ENCODE measurements at regions not wholly inside any gene's neighbourhood (a gene's known extent, or its start where the extent isn't known, plus 50 kb on each side); places are given as distances from the start of the nearest gene placed in this dataset.

DNA sequence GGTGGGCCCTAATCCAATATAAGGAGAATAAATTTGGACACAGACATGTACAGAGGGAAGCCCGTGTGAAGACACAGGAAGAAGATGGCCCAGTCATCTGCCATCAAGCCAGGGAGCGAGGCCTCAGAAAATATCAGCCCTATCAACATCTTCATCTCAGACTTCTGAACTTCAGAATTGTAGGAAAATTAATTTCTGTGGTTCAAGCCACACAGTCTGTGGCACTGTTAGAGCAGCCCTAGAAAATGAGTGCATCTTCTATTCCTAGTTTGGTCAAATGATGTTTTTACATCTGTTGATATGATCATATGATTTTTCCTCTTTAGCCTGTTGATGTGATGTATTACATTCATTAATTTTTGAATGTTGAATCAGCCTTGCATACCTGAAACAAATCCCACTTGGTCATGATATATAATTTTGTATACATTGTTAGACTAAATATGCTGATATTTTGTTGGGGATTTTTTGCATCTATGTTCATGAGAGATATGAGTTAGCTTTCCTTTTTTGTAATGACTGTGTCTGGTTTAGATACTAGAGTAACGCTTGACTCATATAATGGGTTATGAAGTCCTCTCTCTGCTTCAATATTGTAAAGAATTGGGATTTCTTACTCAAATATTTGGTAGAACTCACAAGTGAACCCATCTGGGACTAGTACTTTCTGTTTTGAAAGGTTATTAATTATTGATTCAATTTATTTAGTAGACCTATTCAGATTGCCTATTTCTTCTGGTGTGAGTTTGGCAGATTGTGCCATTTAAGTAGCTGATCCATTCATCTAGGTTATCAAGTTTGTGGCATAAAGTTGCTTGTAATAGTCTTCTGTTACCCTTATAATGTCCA, 451.4 kb downstream of the EIPR1 start:
- Histone ChIP-seq H3K4ac (ENCODE audit: low read depth in 1 of 2, low read length in 2 of 2) (no peak overlapping the region), H3K23ac (ENCODE audit: low read length in 2 of 2) (no peak overlapping the region), H3K79me1 (replicated peaks; ENCODE audit: low read length, poor library complexity, severe bottlenecking) (no peaks in the 10 kb centered on the region), H4K8ac (ENCODE audit: low read length) (no peak overlapping the region), H2BK12ac (ENCODE audit: low read length in 2 of 2) (no peak overlapping the region), H3K4me1 (ENCODE audit: control insufficient read depth, insufficient read depth, low read depth, low read length) (no peaks in the 10 kb centered on the region), H2AK5ac (ENCODE audit: low read length, severe bottlenecking) (no peak overlapping the region), H3K36me3 (ENCODE audit: control insufficient read depth in 1 of 2, insufficient read depth in 2 of 2, low read depth in 1 of 2, low read length in 2 of 2) (no peaks in the 10 kb centered on the region), H3K9ac (ENCODE audit: low read length) (no peak overlapping the region), H2BK15ac (ENCODE audit: low read depth, poor library complexity, severe bottlenecking) (no peak overlapping the region), H3K27ac (ENCODE audit: low read length, poor library complexity, severe bottlenecking) (no peak overlapping the region), H3K9me3 (ENCODE audit: control insufficient read depth, low read length) (peaks cover 12% of the 10 kb centered on the region), H3K4me3 (ENCODE audit: insufficient read depth in 1 of 2, low read depth in 1 of 2, low read length in 2 of 2) (no peak overlapping the region), H3K18ac (ENCODE audit: low read depth in 1 of 2, low read length in 2 of 2) (no peak overlapping the region), H2AFZ (ENCODE audit: low read depth, low read length) (no peak overlapping the region), H3K14ac (ENCODE audit: low read length in 2 of 2) (no peak overlapping the region), H4K91ac (ENCODE audit: low read length) (no peak overlapping the region), H2BK120ac (ENCODE audit: low read depth, low read length) (no peak overlapping the region), H3K27me3 (ENCODE audit: control insufficient read depth in 1 of 2, insufficient read depth in 1 of 2, low read length in 2 of 2) (no peaks in the 10 kb centered on the region), H3K4me2 (ENCODE audit: low read length, poor library complexity, severe bottlenecking) (no peak overlapping the region), H2BK5ac (ENCODE audit: low read depth, low read length, poor library complexity, severe bottlenecking) (no peak overlapping the region)
- WGBS: 71% methylated on average over 2 of the region's 3 CpGs
- DNase-seq: no peak

DNA sequence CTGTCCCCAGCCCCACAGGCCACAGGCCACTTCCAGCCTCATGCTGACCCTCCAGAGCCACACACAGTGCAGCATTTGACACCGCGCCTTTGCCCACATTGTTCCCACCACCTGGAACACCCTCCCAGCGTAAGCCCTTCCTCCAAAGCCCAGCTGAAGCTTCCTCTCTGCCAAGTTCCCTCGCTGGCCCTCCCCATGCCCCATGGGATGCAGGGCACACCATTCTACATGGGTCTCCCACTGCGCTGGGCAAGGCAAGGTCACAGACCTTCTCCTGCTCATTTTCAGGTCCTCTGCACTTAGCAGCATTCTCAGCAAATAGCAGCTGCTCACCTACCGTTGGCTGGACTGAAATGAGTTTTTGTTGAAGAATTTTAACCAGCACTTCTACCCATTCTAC, 455.5 kb downstream of the EIPR1 start:
- Histone ChIP-seq H2AFZ (ENCODE audit: low read depth, low read length) (no peak overlapping the region), H3K27me3 (ENCODE audit: control insufficient read depth in 1 of 2, insufficient read depth in 1 of 2, low read length in 2 of 2) (no peaks in the 10 kb centered on the region), H2BK12ac (ENCODE audit: low read length in 2 of 2) (no peak overlapping the region), H3K4me3 (ENCODE audit: insufficient read depth in 1 of 2, low read depth in 1 of 2, low read length in 2 of 2) (no peak overlapping the region), H3K14ac (ENCODE audit: low read length in 2 of 2) (no peak overlapping the region), H2BK120ac (ENCODE audit: low read depth, low read length) (no peak overlapping the region), H3K4me2 (ENCODE audit: low read length, poor library complexity, severe bottlenecking) (no peak overlapping the region), H3K18ac (ENCODE audit: low read depth in 1 of 2, low read length in 2 of 2) (no peak overlapping the region), H3K27ac (ENCODE audit: low read length, poor library complexity, severe bottlenecking) (no peak overlapping the region), H2AK5ac (ENCODE audit: low read length, severe bottlenecking) (no peak overlapping the region), H2BK5ac (ENCODE audit: low read depth, low read length, poor library complexity, severe bottlenecking) (no peak overlapping the region), H3K4ac (ENCODE audit: low read depth in 1 of 2, low read length in 2 of 2) (no peak overlapping the region), H3K9ac (ENCODE audit: low read length) (no peak overlapping the region), H2BK15ac (ENCODE audit: low read depth, poor library complexity, severe bottlenecking) (no peak overlapping the region), H3K36me3 (ENCODE audit: control insufficient read depth in 1 of 2, insufficient read depth in 2 of 2, low read depth in 1 of 2, low read length in 2 of 2) (no peaks in the 10 kb centered on the region), H3K9me3 (ENCODE audit: control insufficient read depth, low read length) (peaks cover 8% of the 10 kb centered on the region), H4K8ac (ENCODE audit: low read length) (no peak overlapping the region), H3K79me1 (replicated peaks; ENCODE audit: low read length, poor library complexity, severe bottlenecking) (no peaks in the 10 kb centered on the region), H4K91ac (ENCODE audit: low read length) (no peak overlapping the region), H3K23ac (ENCODE audit: low read length in 2 of 2) (no peak overlapping the region), H3K4me1 (ENCODE audit: control insufficient read depth, insufficient read depth, low read depth, low read length) (no peaks in the 10 kb centered on the region)
- no peak for DNase-seq
- 85% methylated on average over 4 of the region's 6 CpGs for WGBS

DNA sequence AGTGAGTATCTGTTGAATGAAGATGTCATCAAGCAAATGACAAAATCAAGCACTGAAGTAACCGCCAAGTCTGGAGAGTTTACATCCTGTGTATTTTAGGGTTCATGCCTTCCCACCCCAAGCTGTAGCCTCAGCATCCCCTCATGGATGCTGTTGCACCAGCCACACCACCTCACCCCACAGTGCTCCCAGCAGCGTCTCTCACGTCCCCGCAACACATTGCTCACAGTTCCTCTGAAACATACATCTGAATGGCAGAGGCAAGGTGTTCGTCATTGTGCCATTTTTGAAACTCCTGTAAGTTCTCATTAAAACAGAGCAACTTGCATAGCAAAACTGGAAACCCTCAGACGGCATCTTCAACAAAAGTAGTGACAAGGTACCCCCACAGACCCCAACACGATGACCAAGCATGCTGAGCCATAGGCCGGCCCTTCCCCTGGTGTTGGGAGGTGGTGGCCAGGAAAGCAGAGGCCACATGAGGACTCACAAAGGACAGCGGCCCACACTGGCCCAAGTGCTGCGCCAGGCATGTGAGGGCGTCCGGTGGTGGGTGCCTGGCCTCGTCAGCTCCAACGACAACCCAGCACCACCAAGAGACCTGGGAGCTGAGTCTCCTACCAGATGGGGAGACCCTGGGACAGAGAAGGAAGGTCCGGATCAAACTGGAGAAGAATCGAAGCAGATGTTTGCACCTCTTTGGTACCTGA, 456.5 kb downstream of the EIPR1 start:
- no peaks in the 10 kb centered on the region for H3K27me3 ChIP-seq (ENCODE audit: control insufficient read depth in 1 of 2, insufficient read depth in 1 of 2, low read length in 2 of 2)
- H3K79me1 ChIP-seq (replicated peaks; ENCODE audit: low read length, poor library complexity, severe bottlenecking): no peaks in the 10 kb centered on the region
- no peak overlapping the region for H2BK5ac ChIP-seq (ENCODE audit: low read depth, low read length, poor library complexity, severe bottlenecking)
- DNase-seq: no peak
- peaks cover 13% of the 10 kb centered on the region for H3K9me3 ChIP-seq (ENCODE audit: control insufficient read depth, low read length)
- no peaks in the 10 kb centered on the region for H3K36me3 ChIP-seq (ENCODE audit: control insufficient read depth in 1 of 2, insufficient read depth in 2 of 2, low read depth in 1 of 2, low read length in 2 of 2)
- no peak overlapping the region for H2AFZ ChIP-seq (ENCODE audit: low read depth, low read length)
- no peak overlapping the region for H3K23ac ChIP-seq (ENCODE audit: low read length in 2 of 2)
- H3K4me1 ChIP-seq (ENCODE audit: control insufficient read depth, insufficient read depth, low read depth, low read length): no peaks in the 10 kb centered on the region
- no peak overlapping the region for H3K14ac ChIP-seq (ENCODE audit: low read length in 2 of 2)
- WGBS: 86% methylated on average over 16 of the region's 16 CpGs
- H3K9ac ChIP-seq (ENCODE audit: low read length): no peak overlapping the region
- H4K8ac ChIP-seq (ENCODE audit: low read length): no peak overlapping the region
- no peak overlapping the region for H2BK120ac ChIP-seq (ENCODE audit: low read depth, low read length)
- no peak overlapping the region for H3K4ac ChIP-seq (ENCODE audit: low read depth in 1 of 2, low read length in 2 of 2)
- H2BK12ac ChIP-seq (ENCODE audit: low read length in 2 of 2): no peak overlapping the region
- no peak overlapping the region for H3K4me2 ChIP-seq (ENCODE audit: low read length, poor library complexity, severe bottlenecking)
- no peak overlapping the region for H4K91ac ChIP-seq (ENCODE audit: low read length)
- H2BK15ac ChIP-seq (ENCODE audit: low read depth, poor library complexity, severe bottlenecking): no peak overlapping the region
- H3K27ac ChIP-seq (ENCODE audit: low read length, poor library complexity, severe bottlenecking): no peak overlapping the region
- H3K4me3 ChIP-seq (ENCODE audit: insufficient read depth in 1 of 2, low read depth in 1 of 2, low read length in 2 of 2): no peak overlapping the region
- H3K18ac ChIP-seq (ENCODE audit: low read depth in 1 of 2, low read length in 2 of 2): no peak overlapping the region
- H2AK5ac ChIP-seq (ENCODE audit: low read length, severe bottlenecking): no peak overlapping the region

DNA sequence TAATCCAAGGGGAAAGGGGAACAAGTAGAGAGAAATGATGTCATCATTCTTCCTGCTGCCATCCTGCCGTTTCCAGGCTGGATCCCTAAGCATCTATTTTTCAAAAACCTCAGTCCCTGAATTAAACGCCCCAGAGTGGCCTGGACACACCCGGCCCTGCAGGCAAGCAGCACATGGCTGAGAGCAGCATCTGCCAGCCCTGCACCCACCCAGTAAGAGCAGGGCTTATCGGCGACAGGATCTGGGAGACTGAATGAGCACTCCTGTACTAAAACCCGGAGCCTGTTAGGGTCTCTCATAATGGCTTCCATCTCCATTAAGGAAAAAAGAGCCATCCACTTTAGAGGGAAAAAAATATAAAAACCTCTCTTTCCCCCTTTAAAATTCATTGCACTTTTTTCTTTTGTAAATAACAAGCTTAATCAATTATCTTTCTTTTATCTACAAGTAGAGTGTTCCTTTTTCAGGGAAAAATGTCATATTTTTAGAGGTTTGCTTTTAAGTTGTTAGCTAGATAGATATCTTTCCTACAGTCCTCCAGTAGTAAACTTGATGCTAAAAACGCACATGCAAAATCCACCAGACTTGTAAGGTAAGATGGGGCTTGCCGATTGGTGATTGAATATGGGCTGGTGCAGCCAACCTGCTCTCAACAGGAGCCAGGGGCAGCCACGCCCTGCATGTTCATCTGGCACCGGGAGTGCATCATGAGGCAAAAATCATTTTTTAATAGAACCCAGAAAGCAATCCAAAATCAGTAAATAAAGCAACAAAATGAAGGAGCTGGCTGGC, 457.8 kb downstream of the EIPR1 start:
- Histone ChIP-seq H3K27ac (ENCODE audit: low read length, poor library complexity, severe bottlenecking) (no peak overlapping the region), H2AFZ (ENCODE audit: low read depth, low read length) (no peak overlapping the region), H3K4me3 (ENCODE audit: insufficient read depth in 1 of 2, low read depth in 1 of 2, low read length in 2 of 2) (no peak overlapping the region)

More for the DNA sequence above, 457.8 kb downstream of the EIPR1 start:
- Histone ChIP-seq H3K36me3 (ENCODE audit: control insufficient read depth in 1 of 2, insufficient read depth in 2 of 2, low read depth in 1 of 2, low read length in 2 of 2) (no peaks in the 10 kb centered on the region), H4K8ac (ENCODE audit: low read length) (no peak overlapping the region), H3K18ac (ENCODE audit: low read depth in 1 of 2, low read length in 2 of 2) (no peak overlapping the region), H2BK5ac (ENCODE audit: low read depth, low read length, poor library complexity, severe bottlenecking) (no peak overlapping the region), H3K9ac (ENCODE audit: low read length) (no peak overlapping the region), H2BK15ac (ENCODE audit: low read depth, poor library complexity, severe bottlenecking) (no peak overlapping the region), H4K91ac (ENCODE audit: low read length) (no peak overlapping the region), H3K4me2 (ENCODE audit: low read length, poor library complexity, severe bottlenecking) (no peak overlapping the region), H2BK120ac (ENCODE audit: low read depth, low read length) (no peak overlapping the region), H2AK5ac (ENCODE audit: low read length, severe bottlenecking) (no peak overlapping the region), H3K14ac (ENCODE audit: low read length in 2 of 2) (no peak overlapping the region), H3K27me3 (ENCODE audit: control insufficient read depth in 1 of 2, insufficient read depth in 1 of 2, low read length in 2 of 2) (no peaks in the 10 kb centered on the region), H3K9me3 (ENCODE audit: control insufficient read depth, low read length) (peaks cover 23% of the 10 kb centered on the region), H3K23ac (ENCODE audit: low read length in 2 of 2) (no peak overlapping the region), H3K4me1 (ENCODE audit: control insufficient read depth, insufficient read depth, low read depth, low read length) (no peaks in the 10 kb centered on the region), H2BK12ac (ENCODE audit: low read length in 2 of 2) (no peak overlapping the region), H3K79me1 (replicated peaks; ENCODE audit: low read length, poor library complexity, severe bottlenecking) (no peaks in the 10 kb centered on the region), H3K4ac (ENCODE audit: low read depth in 1 of 2, low read length in 2 of 2) (no peak overlapping the region)
- DNase-seq: no peak
- WGBS: 66% methylated on average over 10 of the region's 10 CpGs

All from mesenchymal stem cell (in vitro differentiated cells and primary cell).